GM18867 (cell line): ENCODE measurements at regions not wholly inside any gene's neighbourhood (a gene's known extent, or its start where the extent isn't known, plus 50 kb on each side); places are given as distances from the start of the nearest gene placed in this dataset.
"Not testable (repeated sequence)": the region's sequence is repeated elsewhere in the genome, so short reads cannot be mapped to it uniquely, and the experiment has no call there.

ENCODE experiments used
- ATAC-seq: cut with Tn5 transposase; IDR thresholded peaks from one replicate; pipeline ENCODE4 v1.9.1; 2021; ENCODE audit warnings: mild to moderate bottlenecking, moderate library complexity; ENCODE audit not compliant: unreplicated experiment

DNA sequence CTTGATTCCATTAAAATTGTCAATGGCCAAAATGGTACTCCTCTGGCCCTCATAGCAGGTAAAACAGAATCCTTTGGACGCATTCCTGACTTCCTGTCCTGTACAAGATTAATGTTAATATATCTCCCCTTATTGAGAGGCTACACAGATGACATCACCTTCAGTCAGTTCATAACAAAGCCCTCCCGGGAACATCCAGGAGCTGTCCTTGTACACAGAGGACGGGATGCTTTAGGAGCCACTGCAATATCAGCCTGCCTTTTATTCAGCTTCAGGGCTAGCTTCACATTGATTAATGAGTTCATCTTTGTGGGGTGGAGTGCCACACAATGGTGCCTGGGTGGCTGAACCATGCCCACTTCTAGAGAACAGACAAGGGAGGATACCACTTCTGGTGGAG is 235.1 kb downstream of the NRIP1 start:
- ATAC-seq, result no peak

GRCh38 chr21:14827468-14827867 is 237.3 kb downstream of the NRIP1 start:
- no peak for ATAC-seq

GRCh38 chr21:14826630-14827029 is 238.2 kb downstream of the NRIP1 start:
- ATAC-seq, result no peak

GRCh38 chr21:14825514-14825974 is 239.3 kb downstream of the NRIP1 start:
- ATAC-seq, result peak; percentile 78

- ATAC-seq, result no peak
Observed at GRCh38 chr21:14824126-14824525, 240.7 kb downstream of the NRIP1 start.

GRCh38 chr21:14817311-14817710 is 247.5 kb downstream of the NRIP1 start:
- ATAC-seq, result no peak

GRCh38 chr21:14814991-14815390 is 249.8 kb downstream of the NRIP1 start:
- no peak for ATAC-seq

- no peak for ATAC-seq
Observed at GRCh38 chr21:14814282-14814681, 250.5 kb downstream of the NRIP1 start.

GRCh38 chr21:14804170-14804569 is 258.1 kb upstream of the SAMSN1 start:
- not testable (repeated sequence) for ATAC-seq

DNA sequence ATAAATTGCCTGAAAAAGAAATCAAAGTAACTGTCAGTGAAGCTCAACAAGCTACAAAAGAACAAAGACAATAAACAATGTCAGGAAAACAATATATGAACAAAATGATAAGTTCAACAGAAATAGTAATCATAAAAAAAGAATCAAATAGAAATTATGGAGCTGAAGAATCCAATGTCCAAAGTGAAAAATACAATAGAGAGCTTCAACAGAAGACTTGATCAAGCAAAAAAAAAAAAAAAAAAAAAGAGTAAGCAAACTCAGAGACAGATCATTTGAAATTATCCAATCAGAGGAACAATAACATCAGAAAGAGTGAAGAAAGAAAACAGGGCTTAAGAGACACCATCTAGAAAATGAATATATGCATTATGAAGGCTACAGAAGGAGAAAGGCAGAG is 251.4 kb upstream of the SAMSN1 start:
- no peak for ATAC-seq

GRCh38 chr21:14787312-14787711 is 241.2 kb upstream of the SAMSN1 start:
- ATAC-seq, result no peak

- ATAC-seq, result no peak
Observed at GRCh38 chr21:14785679-14786078, 239.6 kb upstream of the SAMSN1 start.

GRCh38 chr21:14773777-14774345 is 227.7 kb upstream of the SAMSN1 start:
- ATAC-seq, result peak; percentile 66

DNA sequence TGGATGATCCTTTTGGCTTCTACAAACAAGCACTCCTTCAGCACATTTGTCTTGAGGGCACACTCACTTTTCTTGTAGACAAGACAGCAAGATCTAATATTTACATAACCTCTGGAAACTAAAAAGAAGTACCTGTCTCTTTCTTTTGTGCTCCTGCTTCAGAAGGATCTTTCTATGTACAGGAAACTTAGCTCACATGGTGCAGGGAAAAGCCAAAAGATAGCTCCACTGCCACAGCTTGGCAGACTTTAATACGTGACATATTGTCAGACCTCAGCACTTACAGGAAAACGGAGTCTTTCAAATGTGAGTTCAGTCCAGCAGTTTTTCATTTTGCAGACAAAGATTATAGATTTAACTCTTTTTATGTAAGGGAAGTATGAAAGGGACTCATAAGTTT is 225.5 kb upstream of the SAMSN1 start:
- ATAC-seq, result no peak

DNA sequence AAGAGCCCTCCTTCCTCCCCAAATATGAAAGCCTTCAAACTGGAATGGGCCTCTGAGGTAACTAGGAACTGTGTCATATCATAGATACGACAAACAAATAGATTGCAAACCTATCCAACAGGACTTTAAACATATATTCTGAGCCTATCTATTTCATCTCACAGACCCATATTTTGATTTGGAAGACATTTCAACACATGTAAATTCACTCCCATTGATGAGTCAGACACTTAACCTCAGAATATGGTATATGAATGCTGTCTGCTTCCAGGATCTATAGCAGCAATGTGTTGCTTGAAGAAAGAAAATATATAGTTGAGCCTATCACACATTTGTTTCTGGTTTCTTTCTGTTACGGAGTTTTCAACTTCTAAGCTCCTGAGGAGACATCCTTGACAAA is 221.9 kb upstream of the SAMSN1 start:
- ATAC-seq, result no peak

- ATAC-seq, result no peak
Observed at GRCh38 chr21:14767192-14767852, 221.2 kb upstream of the SAMSN1 start.

- no peak for ATAC-seq
Observed at GRCh38 chr21:14766241-14766640, 220.1 kb upstream of the SAMSN1 start.

GRCh38 chr21:14763695-14764064 is 217.6 kb upstream of the SAMSN1 start:
- peak; percentile 46 for ATAC-seq

- ATAC-seq, result peak; percentile 97
Observed at GRCh38 chr21:14762734-14763694, 216.9 kb upstream of the SAMSN1 start.

GRCh38 chr21:14762327-14762726 is 216.2 kb upstream of the SAMSN1 start:
- no peak for ATAC-seq

- no peak for ATAC-seq
Observed at GRCh38 chr21:14759285-14759684, 213.2 kb upstream of the SAMSN1 start.

- ATAC-seq, result no peak
Observed at GRCh38 chr21:14758849-14759248, 212.7 kb upstream of the SAMSN1 start.
